ENCODE measurements at regions not wholly inside any gene's neighbourhood (a gene's known extent, or its start where the extent isn't known, plus 50 kb on each side); places are given as distances from the start of the nearest gene placed in this dataset.
"Not testable (repeated sequence)": the region's sequence is repeated elsewhere in the genome, so short reads cannot be mapped to it uniquely, and the experiment has no call there.

GRCh38 chr6:81906709-81907204 is 154.3 kb upstream of the TENT5A start:
- no peak for DNase-seq (ENCODE audit: low read depth)

GRCh38 chr6:81906041-81906440 is 153.6 kb upstream of the TENT5A start:
- DNase-seq (ENCODE audit: low read depth) = no peak

- DNase-seq (ENCODE audit: low read depth) = no peak
Observed at GRCh38 chr6:81901551-81901966, 149.1 kb upstream of the TENT5A start.

GRCh38 chr6:81900616-81901015 is 148.1 kb upstream of the TENT5A start:
- DNase-seq (ENCODE audit: low read depth) = no peak

GRCh38 chr6:81897793-81898192 is 145.3 kb upstream of the TENT5A start:
- no peak for DNase-seq (ENCODE audit: low read depth)

GRCh38 chr6:81896525-81897503 is 144.3 kb upstream of the TENT5A start:
- no peak for DNase-seq (ENCODE audit: low read depth)

GRCh38 chr6:81895511-81896185 is 143.2 kb upstream of the TENT5A start:
- DNase-seq (ENCODE audit: low read depth) = peak; percentile 80

GRCh38 chr6:81894788-81895271 is 142.3 kb upstream of the TENT5A start:
- DNase-seq (ENCODE audit: low read depth) = no peak

- DNase-seq (ENCODE audit: low read depth) = peak; percentile 50
Observed at GRCh38 chr6:81894306-81894705, 141.8 kb upstream of the TENT5A start.

- no peak for DNase-seq (ENCODE audit: low read depth)
Observed at GRCh38 chr6:81892891-81893290, 140.4 kb upstream of the TENT5A start.

- DNase-seq (ENCODE audit: low read depth) = no peak
Observed at GRCh38 chr6:81891874-81892273, 139.4 kb upstream of the TENT5A start.

- peak; percentile 81 for DNase-seq (ENCODE audit: low read depth)
Observed at GRCh38 chr6:81890846-81891245, 138.4 kb upstream of the TENT5A start.

- no peak for DNase-seq (ENCODE audit: low read depth)
Observed at GRCh38 chr6:81889377-81890053, 137.0 kb upstream of the TENT5A start.

GRCh38 chr6:81886909-81887308 is 134.4 kb upstream of the TENT5A start:
- DNase-seq (ENCODE audit: low read depth) = not testable (repeated sequence)

GRCh38 chr6:81886157-81886556 is 133.7 kb upstream of the TENT5A start:
- DNase-seq (ENCODE audit: low read depth) = no peak

- DNase-seq (ENCODE audit: low read depth) = no peak
Observed at GRCh38 chr6:81881660-81882059, 129.2 kb upstream of the TENT5A start.

GRCh38 chr6:81878479-81878878 is 126.0 kb upstream of the TENT5A start:
- DNase-seq (ENCODE audit: low read depth) = no peak

GRCh38 chr6:81876971-81877370 is 124.5 kb upstream of the TENT5A start:
- no peak for DNase-seq (ENCODE audit: low read depth)

- DNase-seq (ENCODE audit: low read depth) = no peak
Observed at GRCh38 chr6:81875782-81876293, 123.4 kb upstream of the TENT5A start.

- not testable (repeated sequence) for DNase-seq (ENCODE audit: low read depth)
Observed at GRCh38 chr6:81869749-81870508, 117.4 kb upstream of the TENT5A start.

GRCh38 chr6:81865712-81866111 is 113.2 kb upstream of the TENT5A start:
- no peak for DNase-seq (ENCODE audit: low read depth)

Data from GM04503 (cell line).